Heart left ventricle (tissue), 13 donors: ENCODE measurements at regions not wholly inside any gene's neighbourhood (a gene's known extent, or its start where the extent isn't known, plus 50 kb on each side); places are given as distances from the start of the nearest gene placed in this dataset.

Experiments
- POLR2A ChIP-seq, 2 donors: fragments of 450-650 bp; IDR thresholded peaks; one replicate each; pipeline ENCODE4 v1.6.1; 2017; ENCODE audit warnings: antibody characterized with exemption in 2 of 2, mild to moderate bottlenecking in 2 of 2, moderate library complexity in 2 of 2
- TF ChIP-seq, protein P1 (sequence below), 12 donors: fragments of 200-600 bp; sonication (generic) in 4 of 12; IDR thresholded peaks; one replicate each; pipeline versions ENCODE4 v1.5.0 to v1.8.0; 2018 to 2022; ENCODE audit warnings: antibody characterized with exemption in 12 of 12, mild to moderate bottlenecking in 5 of 12
- donor health status: ischemic (EF 13 %, LVEDD 7.1; RV severe dilation, severe dysfunction).
- donor health status: DM: no; HTN: yes; CAD: no.
- donor health status: DM: no; HTN: no; CAD: no.
- donor health status: ischemic (EF 25% LVEDD 6.9; RV normal size, moderate dysfunction).
- donor health status: ischemic (EF 25% LVEDD 5.7; RV mildly dilated, moderate dysfunction).
- donor health status: ischemic (EF 35%, LVEDD 5.7; RV mildly dilated, moderate dysfunction).
- donor health status: nonischemic (EF 11% LVEDD 7.7; RV severe dilation, severe dysfunction).
- donor health status: DM: yes; HTN: yes; CAD: no.
- donor health status: PGD.
- donor health status: ischemic (EF 29% LVEDD 5.4; RV normal size, mild dysfunction).
- donor health status: nonischemic (EF 23%, LVEDD 6.1; RV moderate dilation, normal function).

DNA sequence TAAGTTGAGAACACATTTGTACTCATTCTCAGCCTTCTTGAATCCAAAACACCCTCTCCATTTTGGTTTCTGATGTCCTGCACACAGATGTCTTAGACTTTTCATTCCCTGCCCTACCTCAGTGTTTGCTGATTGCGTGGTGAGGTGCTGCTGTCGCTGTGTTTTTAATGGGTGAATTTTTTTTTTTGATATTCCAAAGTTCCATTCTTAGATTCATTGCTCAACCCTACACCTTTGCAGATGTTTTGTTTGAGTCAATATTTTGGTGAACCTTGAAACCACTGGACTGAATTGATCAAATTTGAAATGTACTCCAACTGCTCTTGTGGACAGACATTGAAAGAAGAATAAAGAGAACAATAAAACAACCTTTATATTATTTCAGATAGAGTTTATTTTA, 130.4 kb upstream of the DSEL start:
- no peak for TF ChIP-seq POLR2A (IDR thresholded peaks at IDR 0.05)
- TF ChIP-seq, protein P1, sequence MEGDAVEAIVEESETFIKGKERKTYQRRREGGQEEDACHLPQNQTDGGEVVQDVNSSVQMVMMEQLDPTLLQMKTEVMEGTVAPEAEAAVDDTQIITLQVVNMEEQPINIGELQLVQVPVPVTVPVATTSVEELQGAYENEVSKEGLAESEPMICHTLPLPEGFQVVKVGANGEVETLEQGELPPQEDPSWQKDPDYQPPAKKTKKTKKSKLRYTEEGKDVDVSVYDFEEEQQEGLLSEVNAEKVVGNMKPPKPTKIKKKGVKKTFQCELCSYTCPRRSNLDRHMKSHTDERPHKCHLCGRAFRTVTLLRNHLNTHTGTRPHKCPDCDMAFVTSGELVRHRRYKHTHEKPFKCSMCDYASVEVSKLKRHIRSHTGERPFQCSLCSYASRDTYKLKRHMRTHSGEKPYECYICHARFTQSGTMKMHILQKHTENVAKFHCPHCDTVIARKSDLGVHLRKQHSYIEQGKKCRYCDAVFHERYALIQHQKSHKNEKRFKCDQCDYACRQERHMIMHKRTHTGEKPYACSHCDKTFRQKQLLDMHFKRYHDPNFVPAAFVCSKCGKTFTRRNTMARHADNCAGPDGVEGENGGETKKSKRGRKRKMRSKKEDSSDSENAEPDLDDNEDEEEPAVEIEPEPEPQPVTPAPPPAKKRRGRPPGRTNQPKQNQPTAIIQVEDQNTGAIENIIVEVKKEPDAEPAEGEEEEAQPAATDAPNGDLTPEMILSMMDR (IDR thresholded peaks at IDR 0.05): no peak
